ENCODE measurements at regions not wholly inside any gene's neighbourhood (a gene's known extent, or its start where the extent isn't known, plus 50 kb on each side); places are given as distances from the start of the nearest gene placed in this dataset.

GRCh38 chr1:198472997-198473396 lies 67.5 kb downstream of the ATP6V1G3 start:
- DNase-seq (ENCODE audit: low spot score) = no peak

DNA sequence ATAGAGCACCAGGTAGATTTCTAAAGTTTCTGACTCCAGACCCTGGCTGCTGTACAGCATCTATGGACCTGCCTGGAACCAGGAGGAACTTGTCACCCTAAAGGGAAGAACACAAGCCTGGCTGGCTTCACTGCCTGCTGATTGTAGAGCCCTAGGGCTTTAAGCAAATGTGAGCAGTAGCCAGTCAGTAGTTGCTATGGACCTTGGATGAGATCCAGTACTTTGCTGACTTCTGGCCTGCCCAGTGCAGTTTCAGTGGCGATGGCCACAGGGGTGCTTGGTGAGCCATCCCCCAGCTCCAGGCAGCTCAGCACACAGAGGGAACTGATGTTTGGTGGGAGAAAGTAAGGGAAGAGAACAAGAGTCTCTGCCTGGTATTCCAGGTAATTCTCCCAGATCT lies 68.4 kb downstream of the ATP6V1G3 start:
- no peak for DNase-seq (ENCODE audit: low spot score)

- DNase-seq (ENCODE audit: low spot score) = no peak
Observed at GRCh38 chr1:198467907-198468306, 72.6 kb downstream of the ATP6V1G3 start.

DNA sequence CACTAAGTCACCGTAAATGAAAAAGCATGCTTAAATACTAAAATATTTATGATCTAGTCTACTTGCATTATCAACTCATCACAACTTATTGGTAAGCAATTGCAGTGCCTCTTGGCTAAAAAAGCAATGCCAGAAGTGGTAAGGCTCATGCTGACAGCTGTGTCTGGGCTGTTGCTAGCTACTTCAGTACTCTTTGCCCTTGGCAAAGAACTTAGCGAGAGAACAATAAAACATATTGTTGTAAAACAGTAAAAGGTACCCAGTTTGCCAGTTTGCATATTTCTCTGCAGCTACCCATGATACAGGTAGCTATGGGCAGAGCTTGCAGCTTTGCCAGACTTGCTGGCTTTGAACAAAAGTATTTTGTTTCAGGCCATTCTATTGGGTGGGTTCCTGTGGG lies 73.1 kb downstream of the ATP6V1G3 start:
- DNase-seq (ENCODE audit: low spot score) = no peak

DNA sequence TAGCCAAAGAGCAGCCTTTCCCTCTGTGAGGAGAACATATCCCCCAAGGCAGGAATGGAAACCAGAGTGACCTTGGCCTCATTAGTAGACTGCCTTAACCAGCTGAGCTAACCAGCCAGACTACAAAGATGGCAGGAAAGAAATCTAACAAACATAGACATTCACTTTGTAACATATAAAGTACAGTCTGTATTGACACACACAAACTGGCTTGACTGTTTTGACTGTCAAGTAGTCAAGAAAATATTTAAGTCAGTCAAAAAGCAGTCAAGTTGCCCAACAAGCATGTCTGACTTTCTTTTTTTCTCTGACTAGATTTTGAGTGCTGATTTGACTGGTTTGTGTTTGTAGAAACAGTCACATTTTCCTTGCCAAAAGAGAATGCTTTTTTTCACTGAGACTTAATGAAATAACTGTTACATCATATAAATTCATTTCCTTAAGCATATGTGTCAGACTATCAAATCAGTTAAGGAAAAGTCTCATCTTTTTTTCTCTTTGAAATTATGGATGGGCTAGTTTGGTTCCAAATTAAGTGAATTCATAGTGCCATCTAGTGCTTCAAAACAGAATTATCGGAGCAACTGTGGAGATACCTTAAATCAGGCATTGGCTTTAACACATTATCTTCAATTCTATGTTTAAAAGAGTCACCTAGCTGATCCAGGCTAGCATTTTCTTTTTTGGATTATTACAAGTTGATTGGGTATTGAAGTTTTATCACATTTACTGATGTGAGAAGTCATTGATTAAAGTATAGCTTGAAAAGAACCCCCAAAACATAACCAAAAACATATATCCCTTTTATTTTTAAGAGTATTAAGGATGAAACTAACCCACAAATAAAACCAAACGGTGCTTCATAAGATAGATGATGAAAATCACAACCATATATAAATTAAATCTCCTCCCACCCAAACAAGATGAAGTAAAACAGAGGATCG lies 75.0 kb downstream of the ATP6V1G3 start:
- peak; percentile 13 for DNase-seq (ENCODE audit: low spot score)

- no peak for DNase-seq (ENCODE audit: low spot score)
Observed at GRCh38 chr1:198463709-198464108, 76.8 kb downstream of the ATP6V1G3 start.

- no peak for DNase-seq (ENCODE audit: low spot score)
Observed at GRCh38 chr1:198462365-198463019, 78.0 kb downstream of the ATP6V1G3 start.

GRCh38 chr1:198455966-198456365 lies 84.5 kb downstream of the ATP6V1G3 start:
- DNase-seq (ENCODE audit: low spot score) = no peak

DNA sequence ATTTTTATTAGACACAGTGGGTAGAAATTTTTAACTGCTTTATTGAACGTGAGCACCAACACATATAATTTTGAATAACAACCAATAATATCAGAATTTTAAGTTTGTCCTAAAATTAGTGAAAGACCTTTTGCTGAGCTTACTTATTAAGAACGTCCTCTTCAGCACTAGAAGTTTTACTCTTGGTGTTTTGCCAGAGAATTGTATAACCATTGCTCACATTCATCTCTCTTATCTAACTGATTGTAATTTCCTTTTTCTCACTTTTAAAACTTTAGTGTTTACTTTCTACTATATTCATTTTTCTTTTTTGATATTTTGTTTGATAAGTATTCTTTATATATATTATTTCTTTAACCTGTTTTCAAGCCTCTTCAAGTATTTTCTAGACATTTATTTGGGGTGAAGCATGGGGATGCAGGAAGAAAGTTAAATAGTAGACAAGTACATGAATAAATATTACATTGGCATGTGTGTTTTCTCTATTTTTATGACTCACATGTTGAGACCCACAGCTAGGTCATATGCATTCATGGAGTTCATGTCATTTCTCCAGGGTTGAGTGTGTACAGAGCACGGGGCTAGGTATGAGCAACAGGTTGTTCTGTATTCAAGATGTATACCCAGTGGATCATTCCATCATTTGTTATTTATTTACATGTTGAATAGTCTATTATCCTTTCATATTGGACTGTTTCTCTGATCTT lies 90.6 kb downstream of the ATP6V1G3 start:
- DNase-seq (ENCODE audit: low spot score) = no peak

DNA sequence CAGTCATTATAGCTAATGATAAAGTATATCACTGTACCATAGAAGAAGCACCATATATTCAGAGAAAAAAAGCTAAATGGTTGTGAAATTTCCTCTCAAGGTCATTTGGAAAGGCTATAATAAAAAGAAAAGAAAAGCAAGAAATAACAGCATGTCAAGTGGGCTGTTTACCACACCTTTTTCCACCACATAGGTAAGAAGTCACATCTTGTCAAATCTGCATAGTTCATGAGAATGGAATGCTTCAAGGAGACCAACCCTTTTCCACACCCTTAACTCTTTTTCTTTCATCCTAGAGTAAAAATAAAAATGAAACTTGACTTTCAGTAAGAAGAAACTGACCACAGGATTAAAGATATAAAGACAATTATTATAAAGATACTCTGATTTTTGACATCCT lies 91.2 kb downstream of the ATP6V1G3 start:
- no peak for DNase-seq (ENCODE audit: low spot score)

GRCh38 chr1:198447468-198447867 lies 93.0 kb downstream of the ATP6V1G3 start:
- DNase-seq (ENCODE audit: low spot score) = no peak

DNA sequence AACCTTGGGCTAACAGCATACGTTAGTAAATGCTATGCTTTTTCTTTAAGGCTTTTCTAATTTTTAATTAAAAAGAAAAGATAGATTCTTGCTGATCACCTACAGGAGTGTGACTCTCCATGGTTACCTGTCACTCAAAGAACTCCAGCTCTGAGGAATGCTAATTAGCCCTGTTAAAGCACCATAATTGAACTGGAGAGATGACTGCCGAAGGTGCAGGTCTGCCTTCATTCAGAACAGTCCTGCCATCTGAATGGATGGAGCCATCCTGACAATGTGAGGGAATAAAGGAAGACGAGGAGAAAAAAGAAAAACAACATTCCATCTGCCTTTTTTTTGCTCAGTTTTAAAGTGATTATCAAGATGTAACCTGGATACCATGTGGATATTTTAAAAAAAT lies 94.6 kb downstream of the ATP6V1G3 start:
- no peak for DNase-seq (ENCODE audit: low spot score)

DNA sequence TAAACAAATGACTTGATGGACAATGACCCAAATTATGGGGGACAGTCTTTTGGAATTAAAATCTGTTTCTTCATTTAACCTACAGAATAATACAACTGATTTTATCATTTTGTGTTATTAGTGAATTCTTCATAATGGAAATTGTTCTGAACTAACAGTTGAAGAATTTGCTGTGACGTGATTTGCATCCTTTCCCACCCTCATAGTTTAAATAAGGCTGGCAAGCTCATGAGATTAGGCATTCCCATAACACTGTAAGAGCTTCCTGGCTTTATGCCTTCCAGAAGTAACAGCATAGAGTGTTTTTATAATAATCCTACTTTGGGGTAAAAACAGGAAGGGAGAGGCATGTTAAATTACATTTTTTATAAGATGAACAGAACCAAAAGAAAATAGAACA lies 95.7 kb downstream of the ATP6V1G3 start:
- no peak for DNase-seq (ENCODE audit: low spot score)

DNA sequence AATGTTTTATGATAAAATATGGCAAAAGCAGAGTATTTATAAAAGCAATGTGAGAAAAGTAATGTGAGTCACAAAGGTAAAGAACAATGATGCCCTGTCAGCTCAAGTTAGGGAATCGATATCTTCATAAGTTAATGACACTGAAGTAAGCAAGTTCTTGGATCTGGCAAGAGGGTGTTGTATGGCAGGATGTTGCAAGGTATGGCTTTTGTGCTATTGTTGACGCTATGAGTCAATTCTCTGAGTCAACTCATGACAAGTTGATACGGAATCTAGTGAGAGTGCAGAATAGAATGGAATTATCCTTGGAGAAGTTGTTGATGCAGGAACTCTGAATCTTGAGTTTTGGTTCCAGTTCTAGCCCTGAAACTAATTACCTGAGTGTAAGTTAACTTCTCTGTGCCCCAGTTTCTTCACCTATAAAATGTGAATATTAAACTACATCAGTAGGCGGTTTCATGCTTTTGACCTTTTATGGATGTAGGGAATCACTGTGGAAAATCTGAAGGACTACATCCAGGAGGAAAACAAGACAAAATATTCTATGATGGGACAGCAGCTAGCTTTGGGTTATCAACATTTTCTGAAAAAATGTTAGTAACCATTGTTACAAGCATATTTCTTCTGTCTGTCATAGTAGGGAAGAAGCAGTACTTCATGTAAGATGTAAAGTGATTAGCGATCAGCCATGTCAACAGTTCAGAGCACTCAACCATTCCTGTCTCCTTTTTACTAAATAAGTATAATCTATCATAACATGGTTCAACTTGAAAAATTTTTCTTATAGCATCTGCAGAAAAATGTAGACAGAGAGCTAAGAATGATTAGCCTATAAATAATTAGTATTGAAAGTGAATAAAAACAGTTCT lies 96.9 kb downstream of the ATP6V1G3 start:
- no peak for DNase-seq (ENCODE audit: low spot score)

GRCh38 chr1:198440842-198441241 lies 99.6 kb downstream of the ATP6V1G3 start:
- no peak for DNase-seq (ENCODE audit: low spot score)

GRCh38 chr1:198437332-198437731 lies 103.1 kb downstream of the ATP6V1G3 start:
- no peak for DNase-seq (ENCODE audit: low spot score)

DNA sequence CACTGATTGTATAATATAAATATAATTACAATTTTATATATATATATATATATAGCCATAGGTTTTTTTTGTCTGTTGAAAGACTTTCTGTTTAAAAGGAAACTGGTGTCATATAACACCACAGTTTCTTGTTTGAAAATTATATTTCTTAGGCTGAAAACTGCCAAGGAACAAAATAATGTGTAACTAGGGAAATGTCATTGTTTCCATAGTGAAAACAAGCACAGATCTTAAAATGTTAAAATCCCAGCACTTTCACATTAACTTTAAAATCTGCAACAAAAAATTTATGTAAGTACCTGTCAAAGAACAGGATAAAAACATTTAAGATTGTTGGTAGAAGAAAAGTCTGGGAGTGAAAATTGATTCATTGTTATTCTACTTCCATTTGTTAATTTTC lies 104.2 kb downstream of the ATP6V1G3 start:
- no peak for DNase-seq (ENCODE audit: low spot score)

DNA sequence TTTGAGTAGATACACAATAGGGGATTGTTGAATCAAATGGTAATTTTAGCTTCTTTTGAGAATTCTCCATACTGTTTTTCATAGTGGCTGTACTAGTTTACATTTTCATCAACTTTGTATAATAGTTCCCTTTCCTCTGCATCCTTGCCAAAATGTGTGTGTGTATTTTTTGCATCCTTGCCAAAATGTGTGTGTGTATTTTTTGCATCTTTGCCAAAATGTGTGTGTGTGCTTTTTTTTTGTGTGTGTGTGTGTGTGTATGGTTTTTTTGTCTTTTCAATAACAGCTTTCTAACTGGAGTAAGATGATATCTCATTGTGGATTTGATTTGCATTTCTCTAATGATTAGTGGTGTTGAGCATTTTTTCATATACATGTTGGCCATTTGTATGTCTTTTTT lies 105.4 kb downstream of the ATP6V1G3 start:
- no peak for DNase-seq (ENCODE audit: low spot score)

DNA sequence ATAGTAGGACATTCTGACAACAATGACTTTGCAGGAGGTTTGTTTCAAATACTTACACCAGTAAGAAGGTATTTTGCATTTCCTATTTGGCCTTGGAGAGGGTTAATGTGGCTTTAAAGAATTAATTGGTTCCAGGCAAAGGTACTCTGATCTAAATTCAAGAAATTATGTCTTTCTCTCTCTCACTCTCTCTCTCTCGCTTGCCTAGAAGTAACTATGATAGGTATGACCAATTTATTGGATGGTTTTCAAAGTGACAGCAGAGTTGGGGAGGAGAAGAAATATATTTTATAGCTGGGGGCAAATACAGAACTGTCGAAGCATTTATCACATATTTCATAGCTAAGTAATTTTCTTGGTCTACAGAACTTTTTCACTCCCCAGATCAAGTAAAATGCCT lies 116.0 kb downstream of the ATP6V1G3 start:
- no peak for DNase-seq (ENCODE audit: low spot score)

GRCh38 chr1:198423673-198424072 lies 116.8 kb downstream of the ATP6V1G3 start:
- DNase-seq (ENCODE audit: low spot score) = no peak

GRCh38 chr1:198417039-198417438 lies 123.4 kb downstream of the ATP6V1G3 start:
- DNase-seq (ENCODE audit: low spot score) = no peak

- no peak for DNase-seq (ENCODE audit: low spot score)
Observed at GRCh38 chr1:198416296-198416695, 124.2 kb downstream of the ATP6V1G3 start.
